GM23338 (cell line): ENCODE measurements at regions not wholly inside any gene's neighbourhood (a gene's known extent, or its start where the extent isn't known, plus 50 kb on each side); places are given as distances from the start of the nearest gene placed in this dataset.

ENCODE experiments used
- ETS1 ChIP-seq: IDR thresholded peaks from 2 replicates; pipeline ENCODE4 v1.6.1; 2016; ENCODE audit warnings: antibody characterized with exemption
- EZH2 ChIP-seq: fragments of 200-600 bp; sonication (generic); IDR thresholded peaks from one replicate; pipeline ENCODE4 v1.8.0; 2017; ENCODE audit warnings: antibody characterized with exemption, mild to moderate bottlenecking, low read depth; ENCODE audit not compliant: unreplicated experiment
- EZH2phosphoT487 ChIP-seq: fragments of 200-600 bp; sonication (generic); IDR thresholded peaks from one replicate; pipeline ENCODE4 v1.8.1; 2018; ENCODE audit warnings: antibody characterized with exemption; ENCODE audit not compliant: unreplicated experiment
- NANOG ChIP-seq: IDR thresholded peaks from 2 replicates; pipeline ENCODE4 v1.6.1; 2016; ENCODE audit warnings: antibody characterized with exemption, borderline replicate concordance
- POLR2AphosphoS5 ChIP-seq: IDR thresholded peaks from 2 replicates; pipeline ENCODE4 v1.6.1; 2016; ENCODE audit warnings: antibody characterized with exemption, low read depth
- STAT1 ChIP-seq: IDR thresholded peaks from one replicate; pipeline ENCODE4 v1.6.1; 2016; ENCODE audit warnings: antibody characterized with exemption; ENCODE audit not compliant: unreplicated experiment
- TF ChIP-seq, protein P1 (sequence below), 2 experiments: fragments of 200-600 bp in 1 of 2; sonication (generic) in 1 of 2; conservative IDR thresholded peaks; 2 replicates each; pipeline versions ENCODE4 v1.5.1 to v1.6.1; 2016 to 2017; ENCODE audit warnings: antibody characterized with exemption in 2 of 2, low read depth in 2 of 2, mild to moderate bottlenecking in 2 of 2, moderate library complexity in 1 of 2
- TF ChIP-seq, protein P2 (sequence below): IDR thresholded peaks from one replicate; pipeline ENCODE4 v1.6.1; 2018; ENCODE audit warnings: antibody characterized with exemption; ENCODE audit not compliant: unreplicated experiment

- TF ChIP-seq EZH2: no peak
- TF ChIP-seq NANOG: no peak
- TF ChIP-seq, protein P1, sequence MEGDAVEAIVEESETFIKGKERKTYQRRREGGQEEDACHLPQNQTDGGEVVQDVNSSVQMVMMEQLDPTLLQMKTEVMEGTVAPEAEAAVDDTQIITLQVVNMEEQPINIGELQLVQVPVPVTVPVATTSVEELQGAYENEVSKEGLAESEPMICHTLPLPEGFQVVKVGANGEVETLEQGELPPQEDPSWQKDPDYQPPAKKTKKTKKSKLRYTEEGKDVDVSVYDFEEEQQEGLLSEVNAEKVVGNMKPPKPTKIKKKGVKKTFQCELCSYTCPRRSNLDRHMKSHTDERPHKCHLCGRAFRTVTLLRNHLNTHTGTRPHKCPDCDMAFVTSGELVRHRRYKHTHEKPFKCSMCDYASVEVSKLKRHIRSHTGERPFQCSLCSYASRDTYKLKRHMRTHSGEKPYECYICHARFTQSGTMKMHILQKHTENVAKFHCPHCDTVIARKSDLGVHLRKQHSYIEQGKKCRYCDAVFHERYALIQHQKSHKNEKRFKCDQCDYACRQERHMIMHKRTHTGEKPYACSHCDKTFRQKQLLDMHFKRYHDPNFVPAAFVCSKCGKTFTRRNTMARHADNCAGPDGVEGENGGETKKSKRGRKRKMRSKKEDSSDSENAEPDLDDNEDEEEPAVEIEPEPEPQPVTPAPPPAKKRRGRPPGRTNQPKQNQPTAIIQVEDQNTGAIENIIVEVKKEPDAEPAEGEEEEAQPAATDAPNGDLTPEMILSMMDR (conservative IDR thresholded peaks at IDR 0.05; ENCODE audit: low read depth in 2 of 2): no peak
- no peak for TF ChIP-seq ETS1
- TF ChIP-seq POLR2AphosphoS5: no peak
- no peak for TF ChIP-seq STAT1
- no peak for TF ChIP-seq EZH2phosphoT487
- TF ChIP-seq, protein P2, sequence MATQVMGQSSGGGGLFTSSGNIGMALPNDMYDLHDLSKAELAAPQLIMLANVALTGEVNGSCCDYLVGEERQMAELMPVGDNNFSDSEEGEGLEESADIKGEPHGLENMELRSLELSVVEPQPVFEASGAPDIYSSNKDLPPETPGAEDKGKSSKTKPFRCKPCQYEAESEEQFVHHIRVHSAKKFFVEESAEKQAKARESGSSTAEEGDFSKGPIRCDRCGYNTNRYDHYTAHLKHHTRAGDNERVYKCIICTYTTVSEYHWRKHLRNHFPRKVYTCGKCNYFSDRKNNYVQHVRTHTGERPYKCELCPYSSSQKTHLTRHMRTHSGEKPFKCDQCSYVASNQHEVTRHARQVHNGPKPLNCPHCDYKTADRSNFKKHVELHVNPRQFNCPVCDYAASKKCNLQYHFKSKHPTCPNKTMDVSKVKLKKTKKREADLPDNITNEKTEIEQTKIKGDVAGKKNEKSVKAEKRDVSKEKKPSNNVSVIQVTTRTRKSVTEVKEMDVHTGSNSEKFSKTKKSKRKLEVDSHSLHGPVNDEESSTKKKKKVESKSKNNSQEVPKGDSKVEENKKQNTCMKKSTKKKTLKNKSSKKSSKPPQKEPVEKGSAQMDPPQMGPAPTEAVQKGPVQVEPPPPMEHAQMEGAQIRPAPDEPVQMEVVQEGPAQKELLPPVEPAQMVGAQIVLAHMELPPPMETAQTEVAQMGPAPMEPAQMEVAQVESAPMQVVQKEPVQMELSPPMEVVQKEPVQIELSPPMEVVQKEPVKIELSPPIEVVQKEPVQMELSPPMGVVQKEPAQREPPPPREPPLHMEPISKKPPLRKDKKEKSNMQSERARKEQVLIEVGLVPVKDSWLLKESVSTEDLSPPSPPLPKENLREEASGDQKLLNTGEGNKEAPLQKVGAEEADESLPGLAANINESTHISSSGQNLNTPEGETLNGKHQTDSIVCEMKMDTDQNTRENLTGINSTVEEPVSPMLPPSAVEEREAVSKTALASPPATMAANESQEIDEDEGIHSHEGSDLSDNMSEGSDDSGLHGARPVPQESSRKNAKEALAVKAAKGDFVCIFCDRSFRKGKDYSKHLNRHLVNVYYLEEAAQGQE: no peak
These were observed 302.0 kb upstream of the RGMB start for GRCh38 chr5:98471458-98471857.
